DMS53 treated with DMSO at 0.1 percent for 48 hours (cell line): ENCODE measurements at regions not wholly inside any gene's neighbourhood (a gene's known extent, or its start where the extent isn't known, plus 50 kb on each side); places are given as distances from the start of the nearest gene placed in this dataset.

Experiments used
- DNase-seq: peaks from one replicate; lab custom pipeline; 2025; ENCODE audit not compliant: unreplicated experiment; lab: John Stamatoyannopoulos, UW

DNA sequence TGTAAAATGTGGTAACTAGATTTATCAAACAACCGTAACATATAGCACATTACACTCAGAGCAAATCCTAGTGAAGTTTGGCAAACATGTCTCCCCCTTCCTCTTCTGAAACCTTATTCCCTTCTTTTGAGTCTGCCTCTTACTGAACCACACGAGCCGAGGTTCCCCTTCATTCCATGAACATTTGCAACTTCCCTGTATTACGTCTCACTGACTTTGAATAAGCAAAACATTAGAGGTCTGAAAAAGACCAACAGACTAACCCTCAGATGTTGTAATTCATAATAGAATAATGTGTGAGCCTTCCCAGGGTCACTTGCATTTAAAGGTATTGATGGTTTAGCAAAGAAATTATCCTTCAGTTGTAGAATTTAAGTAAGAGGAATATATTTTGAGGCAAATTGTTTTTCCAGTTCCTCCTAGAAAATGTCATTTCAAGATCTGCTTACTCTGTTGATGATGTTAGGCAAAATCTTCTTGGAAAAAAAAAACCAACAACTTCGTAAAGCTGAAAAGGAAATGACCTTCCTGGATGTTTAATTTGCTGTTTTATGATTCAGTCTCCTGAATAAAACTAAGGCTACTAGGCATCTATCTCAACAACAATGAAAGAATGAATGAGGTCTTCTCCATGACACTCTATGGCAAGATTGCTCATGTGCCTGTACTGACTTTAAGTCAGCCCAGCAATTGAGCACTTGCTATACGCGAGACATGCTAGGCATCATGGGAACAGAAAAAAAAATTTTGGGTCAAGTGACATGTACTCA is 296.9 kb upstream of the NECTIN3 start:
- no peak for DNase-seq

DNA sequence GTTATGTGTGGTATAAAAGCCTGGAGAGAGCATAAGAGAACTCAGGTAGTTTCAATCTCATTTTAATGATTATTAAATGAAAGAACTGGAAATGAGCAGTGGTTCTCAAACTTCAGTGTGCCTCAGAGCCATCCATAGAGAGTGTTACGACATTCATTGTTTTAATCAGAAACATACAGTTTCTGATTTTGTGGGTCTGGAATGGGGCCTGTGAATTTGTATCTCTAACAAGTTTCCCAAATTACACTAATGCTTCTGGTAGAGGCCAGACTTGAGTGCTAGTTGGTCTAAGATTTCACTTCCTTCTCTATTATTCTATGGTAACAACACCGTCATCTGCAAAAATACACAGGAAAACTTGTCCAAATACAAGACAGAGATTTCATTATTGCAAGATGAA is 292.0 kb upstream of the NECTIN3 start:
- DNase-seq: no peak

DNA sequence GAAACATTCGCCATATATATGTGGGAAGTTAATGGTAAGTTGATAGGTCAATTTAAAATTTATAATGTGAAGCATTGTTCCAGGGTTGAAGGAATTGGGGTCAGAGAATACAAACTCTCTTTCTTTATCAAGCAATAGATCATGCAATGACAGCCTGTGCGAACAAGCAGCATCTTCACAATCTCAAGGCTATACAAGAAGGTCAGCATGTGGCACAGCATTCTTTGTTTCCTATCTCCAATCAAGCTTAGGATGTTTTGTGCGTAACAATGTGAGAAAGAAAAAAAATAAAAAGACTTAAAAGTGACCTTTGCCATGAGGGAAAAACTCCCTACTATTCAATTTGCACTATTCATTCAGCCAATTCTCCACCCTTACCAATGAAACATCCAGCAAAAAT is 288.1 kb upstream of the NECTIN3 start:
- DNase-seq: no peak

DNA sequence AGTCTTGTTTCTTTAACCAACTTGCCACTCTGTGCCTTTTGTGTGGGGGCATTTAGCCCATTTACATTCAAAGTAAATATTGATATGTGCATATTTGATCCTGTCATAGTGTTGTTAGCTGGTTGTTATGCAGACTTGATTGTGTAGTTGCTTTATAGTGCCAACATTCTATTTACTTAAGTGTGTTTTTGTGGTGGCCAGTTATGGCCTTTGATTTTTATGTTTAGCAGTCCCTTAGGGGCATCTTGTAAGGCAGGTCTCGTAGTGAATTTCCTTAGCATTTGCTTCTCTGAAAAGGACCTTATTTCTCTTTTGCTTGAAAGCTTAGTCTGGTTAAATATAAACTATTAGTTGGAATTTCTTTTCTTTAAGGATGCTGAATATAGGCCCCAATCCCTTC is 282.8 kb upstream of the NECTIN3 start:
- no peak for DNase-seq

DNA sequence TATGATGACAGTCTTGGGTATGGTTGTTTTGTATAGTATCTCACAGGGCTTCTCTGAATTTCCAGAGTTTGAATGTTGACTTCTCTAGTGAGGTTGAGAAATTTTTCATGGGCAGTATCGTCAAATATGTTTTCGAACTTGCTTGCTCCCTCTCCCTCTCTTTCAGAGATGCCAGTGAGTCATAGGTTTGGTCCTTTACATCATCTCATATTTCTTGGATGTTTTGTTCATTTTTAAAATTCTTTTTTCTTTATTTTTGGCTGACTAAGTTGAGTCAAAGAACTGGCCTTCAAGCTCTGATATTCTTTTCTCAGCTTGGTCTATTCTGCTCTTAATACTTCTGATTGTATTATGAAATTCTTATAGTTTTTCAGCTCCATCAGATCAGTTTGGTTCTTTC is 282.3 kb upstream of the NECTIN3 start:
- no peak for DNase-seq

DNA sequence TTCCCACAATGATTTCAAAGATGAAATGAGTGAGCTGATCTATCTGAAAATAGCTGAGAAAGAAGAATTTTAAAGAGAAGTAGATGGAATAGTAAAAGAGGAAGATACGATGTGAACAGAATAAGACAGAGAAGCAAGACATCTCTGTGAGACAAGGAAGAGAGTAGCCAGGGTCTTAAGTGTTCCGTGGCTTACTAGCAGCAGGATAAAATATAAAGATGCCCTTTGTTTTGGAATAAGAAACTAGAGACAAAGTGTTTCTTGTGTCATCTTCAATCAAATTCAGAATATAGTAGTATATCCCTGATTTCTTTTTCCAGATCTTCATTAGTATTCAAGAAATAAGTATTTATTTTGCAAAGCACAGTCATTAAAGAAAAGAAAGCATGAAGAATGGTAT is 281.0 kb upstream of the NECTIN3 start:
- no peak for DNase-seq

DNA sequence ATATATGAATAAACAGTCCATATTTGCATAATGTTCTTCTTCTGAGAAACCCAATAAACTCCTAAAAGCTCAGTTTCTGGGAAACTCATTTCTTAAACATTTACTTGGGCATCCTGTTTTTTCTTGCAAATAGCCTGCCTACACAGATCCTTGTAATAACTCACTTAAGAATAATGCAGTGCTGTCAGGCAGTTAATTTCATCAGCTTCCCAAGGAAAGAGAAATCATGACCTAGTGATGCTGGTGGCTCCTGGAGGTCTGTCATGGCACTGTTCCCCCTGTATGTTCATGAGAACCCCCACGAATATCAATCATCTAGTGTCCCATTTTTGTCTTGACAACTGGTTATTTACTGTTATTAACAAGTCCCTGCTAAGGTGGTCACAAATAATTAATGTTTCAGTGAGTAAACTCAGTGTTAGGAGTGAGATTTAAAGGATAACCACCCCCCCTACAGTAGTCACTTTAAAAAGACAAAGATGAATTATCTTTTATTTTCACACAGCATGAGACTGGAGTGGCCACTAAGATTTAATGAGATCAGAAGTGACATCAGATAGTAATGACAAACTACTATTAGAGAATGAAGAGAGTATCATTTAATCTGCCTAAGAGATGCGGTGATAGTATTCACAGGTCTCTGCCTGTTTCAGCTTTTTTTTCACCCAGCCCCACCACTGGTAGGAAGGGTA is 279.5 kb upstream of the NECTIN3 start:
- no peak for DNase-seq

DNA sequence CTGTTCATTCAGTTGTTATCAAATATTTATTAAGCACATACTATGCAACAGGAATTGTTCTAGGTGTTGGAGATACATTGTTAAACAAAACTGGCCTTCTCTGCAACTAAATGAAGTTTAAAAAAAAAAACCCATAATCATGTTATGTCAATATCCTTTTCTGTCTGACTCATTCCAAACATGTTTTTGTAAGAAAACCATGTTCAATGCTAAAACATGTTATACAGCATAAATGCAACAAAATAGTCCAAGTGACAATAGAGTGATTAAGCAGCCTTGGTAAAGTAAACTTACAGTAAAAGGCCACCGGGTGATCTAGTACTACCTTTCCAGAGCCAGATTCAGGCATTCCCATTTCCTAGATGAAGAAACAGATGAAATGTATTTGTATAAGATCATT is 278.0 kb upstream of the NECTIN3 start:
- DNase-seq: no peak

DNA sequence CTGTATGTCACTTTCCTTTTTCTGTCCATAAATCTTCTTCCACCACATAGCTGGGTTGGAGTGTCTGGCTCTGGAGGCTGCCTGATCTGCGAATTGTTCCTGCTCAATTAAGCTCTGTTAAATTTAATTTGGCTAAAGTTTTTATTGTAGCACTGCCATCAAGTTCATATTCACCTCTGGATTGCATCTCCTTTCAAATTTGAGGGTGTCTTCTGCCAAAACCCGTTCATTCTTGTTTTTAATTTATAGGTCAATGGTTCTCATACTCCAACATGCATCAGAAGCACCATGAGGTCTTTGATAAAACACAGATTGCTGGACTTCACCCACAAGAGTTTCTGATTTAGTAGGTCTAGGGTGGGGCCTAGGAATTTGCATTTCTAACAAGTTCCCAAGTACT is 276.5 kb upstream of the NECTIN3 start:
- DNase-seq: no peak

DNA sequence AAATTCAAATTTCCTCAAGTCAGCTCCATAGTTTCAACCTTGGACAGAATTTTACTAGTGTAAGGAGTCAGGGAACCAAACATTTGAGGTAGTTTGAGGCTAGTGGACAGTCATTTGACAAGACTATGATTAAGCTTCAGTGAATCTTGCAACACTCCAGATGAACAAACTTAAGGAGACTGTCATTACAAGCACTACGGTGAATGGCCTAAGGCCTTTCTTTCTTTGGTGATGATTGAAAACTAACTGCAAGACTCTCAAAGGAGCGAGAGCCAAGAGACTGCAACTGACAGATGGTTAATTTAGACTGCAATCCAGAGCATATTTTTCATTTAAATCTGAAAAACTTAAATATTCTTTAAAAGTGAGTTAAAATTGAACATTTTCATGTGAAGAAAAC is 272.3 kb upstream of the NECTIN3 start:
- no peak for DNase-seq

DNA sequence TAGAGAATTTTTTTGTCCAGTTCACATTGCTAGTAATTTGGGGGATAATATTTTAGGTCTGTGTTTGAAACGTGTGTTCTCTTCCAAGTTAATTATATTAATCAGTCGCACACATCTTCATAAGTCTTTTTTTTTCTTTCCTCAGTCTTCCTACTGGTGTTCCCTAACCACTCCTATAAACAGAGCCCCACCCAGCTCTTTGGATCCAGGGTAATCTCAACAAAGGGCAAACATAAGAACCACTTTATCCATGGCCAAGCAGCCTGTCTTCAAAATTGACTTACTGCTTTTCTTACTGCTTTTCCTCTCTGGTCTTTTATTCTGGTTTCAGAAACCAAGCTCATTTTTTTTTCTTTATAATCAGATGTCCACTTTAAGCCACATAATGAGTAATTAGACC is 266.8 kb upstream of the NECTIN3 start:
- no peak for DNase-seq

DNA sequence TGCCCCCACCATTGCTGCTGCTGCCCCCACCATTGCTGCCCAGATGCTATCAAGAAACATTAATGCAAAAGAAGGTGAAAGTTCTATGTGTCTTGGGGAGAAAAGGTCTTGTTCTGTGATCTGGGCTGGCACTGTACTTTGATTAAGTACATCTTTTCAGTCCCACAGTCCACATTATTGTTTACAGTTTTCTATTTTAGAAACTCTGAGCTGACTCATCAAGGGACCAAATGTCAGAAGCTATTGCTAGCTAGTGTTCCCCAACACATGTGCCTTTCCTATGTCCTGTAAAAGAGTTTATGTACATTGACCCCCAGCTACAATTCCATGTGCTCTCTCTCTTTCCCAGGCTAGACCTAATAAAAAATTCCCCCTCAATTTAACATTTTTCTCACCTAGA is 264.7 kb upstream of the NECTIN3 start:
- DNase-seq: no peak

DNA sequence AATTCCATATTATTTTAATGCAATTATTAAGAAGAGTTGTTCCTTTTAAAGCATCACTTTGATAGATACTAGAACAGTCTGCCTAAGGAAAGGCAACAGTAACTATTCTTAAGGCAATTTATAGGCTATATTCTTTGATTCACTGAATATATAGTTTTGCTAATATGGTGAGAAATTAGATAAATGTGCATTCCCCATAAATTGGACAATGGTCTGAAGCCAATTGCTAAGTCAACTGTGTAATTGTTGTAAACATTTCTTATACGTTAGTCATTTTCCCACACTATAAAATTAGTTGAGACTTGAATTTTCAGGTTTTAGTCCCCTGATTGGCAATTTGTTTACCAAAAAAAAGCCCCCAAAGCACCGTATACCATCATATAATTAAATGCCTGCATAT is 263.0 kb upstream of the NECTIN3 start:
- no peak for DNase-seq

DNA sequence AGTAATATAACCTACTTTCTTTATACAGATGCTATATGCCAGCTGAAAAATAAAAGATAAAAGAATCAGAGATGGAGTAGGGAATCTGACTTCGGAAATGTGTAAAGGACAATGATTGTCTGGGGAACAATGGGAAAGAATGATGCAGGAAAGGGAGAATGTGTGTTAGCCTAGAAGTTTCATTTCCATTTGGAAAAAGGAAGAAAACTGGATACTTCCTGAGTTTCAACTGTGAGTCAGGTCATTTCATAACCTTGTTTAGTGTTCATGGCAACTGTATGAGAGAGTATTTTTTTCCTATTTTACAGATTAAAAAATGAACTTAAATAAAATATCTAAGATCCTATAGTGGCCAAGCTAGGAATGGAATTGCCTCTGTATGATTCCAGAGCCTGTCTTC is 261.3 kb upstream of the NECTIN3 start:
- no peak for DNase-seq

DNA sequence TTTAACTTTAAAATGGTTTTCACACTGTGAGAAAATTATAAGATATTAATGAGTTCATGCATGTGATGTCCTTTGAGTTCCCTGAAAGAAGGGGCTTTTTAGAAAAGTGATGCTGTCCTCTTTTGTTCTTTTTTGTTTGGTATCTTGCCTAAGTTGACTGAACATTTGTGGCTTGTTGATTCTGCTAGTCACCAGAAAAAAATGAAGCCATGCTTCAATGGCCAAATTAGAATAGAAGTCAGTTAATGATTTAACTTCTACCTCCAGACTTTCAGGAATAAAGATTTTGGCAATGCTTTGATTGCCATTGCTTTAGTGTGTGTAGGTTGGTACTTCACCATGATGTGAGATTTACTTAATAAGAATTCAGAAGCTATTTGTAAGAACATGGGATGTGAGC is 260.6 kb upstream of the NECTIN3 start:
- no peak for DNase-seq

DNA sequence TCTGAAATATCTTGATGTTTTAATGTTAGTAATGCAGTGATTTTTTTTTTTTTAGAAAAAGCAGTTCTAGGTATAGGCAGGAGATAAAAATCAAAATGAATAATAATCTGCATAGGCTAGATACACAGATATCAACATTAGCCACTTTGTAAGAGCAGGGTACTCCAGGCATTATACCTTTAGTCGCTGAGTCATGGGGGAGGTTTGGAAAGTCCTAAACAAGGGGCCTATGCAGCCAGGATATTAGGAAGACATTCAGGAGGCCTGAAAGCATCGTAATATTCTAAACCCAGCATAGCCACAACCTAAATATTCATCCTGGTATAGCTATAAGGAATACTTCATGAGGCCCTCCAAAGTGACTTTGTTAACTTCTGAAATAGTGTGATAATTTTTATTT is 258.1 kb upstream of the NECTIN3 start:
- no peak for DNase-seq

DNA sequence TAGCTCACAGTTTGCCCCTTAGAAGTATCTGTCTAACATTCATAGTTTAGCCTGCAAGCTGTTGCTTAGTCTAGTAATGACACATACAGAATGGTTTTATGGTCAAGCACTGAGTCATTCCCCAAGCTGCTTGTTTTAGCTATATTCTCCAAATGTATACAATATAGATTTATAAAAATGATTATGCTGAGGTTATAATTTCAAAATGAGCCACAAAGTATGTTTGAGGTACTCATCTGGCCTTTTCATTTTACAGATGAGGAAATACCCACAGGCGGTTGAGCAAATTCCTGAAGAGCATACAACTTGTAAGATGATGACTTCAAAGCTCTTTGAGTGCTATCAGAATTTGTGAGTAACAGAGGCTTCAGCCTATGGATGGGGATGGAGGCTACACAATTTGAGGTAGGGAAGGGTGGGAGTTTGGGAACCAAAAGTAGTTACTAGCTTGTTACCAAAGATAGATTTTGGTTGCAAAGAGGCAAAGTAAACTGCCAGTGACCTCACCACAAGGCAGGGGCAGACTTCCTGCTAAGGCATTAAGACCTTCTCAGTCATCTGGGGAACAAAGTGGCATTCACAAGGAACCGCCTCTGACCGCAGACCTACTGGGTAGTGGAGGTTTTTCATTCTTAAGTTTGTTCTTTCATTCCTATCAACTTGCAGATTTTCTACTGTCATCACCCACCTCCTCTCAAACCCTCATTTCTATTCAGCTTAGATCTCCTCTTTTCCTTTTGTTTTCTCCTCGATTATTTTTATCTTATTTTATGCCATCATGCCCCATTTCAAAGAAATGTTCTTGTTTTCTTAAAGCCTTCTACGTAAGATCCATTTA is 257.2 kb upstream of the NECTIN3 start:
- DNase-seq: no peak

DNA sequence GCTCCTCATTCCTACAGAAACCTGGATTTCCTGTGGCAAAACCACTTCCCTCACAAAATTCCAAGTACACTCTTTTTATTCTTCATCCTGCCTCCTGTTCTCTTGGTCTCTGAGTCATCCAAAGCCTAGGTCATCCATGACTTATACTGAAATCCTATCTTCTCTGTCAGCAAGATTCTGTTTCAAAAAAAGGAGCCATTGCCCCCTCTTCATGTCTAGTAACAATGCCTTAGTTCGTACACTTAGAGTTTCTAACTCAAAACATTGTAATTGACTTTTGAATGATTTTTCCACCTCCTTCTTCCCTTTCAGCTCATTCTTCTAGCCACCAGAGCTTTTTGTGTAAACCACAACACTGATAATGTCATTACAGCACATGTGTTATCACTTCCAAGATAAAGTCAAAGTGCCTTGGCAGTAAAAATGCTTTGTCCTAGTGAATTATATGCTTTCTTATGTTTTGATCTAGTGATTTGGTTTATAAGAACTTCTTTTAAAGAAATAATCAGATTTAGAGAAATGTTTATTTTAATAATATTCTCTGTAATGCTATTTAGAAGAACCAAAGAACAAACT is 256.5 kb upstream of the NECTIN3 start:
- no peak for DNase-seq

DNA sequence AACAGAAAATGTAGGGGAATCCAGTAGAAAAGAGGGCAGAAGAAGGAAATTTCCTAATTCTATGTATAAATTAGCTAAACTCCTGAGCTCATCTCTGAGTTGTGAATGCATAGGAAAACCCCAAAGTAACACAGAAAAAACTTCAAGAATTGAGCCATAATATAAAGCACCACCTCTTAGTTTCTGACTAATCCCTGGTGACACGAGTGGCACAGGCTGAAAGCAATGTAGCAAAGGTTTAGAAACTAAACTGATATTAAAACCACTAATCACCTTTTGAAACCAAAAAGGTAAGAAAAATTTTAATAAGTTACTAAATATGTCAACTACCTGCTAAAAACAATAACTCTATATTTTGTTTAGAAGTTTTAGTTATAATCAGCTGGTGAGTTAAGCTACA is 255.6 kb upstream of the NECTIN3 start:
- no peak for DNase-seq

DNA sequence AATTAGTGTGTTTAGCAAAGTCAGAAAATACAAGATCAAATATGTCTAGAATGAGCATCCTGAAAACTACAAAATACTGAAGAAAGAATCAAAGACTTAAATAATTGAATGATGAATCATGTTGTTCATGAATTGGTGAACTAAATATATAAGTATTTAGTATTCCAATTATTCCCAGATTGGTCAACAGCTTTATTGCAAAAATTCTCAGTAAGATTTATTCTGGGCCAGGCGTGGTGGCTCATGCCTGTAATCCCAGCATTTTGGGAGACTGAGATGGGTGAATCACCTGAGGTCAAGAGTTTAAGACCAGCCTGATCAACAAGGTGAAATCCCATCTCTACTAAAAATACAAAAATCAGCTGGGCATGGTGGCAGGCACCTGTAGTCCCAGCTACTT is 250.0 kb upstream of the NECTIN3 start:
- DNase-seq: no peak

DNA sequence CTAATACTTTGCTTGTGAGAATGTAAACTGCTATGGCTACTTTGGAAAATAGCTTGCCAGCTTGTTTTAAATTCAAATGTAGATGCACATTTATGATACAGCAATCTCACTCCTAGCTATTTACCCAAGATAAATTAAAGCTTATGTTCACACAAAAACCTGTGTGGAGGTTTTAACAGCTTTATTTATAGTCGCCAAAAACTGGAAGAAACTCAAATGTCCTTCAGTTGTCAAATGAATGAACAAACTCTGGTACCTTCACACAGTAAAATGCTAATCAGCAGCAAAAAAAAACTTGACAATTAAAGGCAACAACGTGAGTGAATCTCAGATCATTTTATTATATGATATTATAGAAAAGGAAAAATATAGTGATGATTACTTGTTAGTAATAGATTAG is 248.6 kb upstream of the NECTIN3 start:
- no peak for DNase-seq

DNA sequence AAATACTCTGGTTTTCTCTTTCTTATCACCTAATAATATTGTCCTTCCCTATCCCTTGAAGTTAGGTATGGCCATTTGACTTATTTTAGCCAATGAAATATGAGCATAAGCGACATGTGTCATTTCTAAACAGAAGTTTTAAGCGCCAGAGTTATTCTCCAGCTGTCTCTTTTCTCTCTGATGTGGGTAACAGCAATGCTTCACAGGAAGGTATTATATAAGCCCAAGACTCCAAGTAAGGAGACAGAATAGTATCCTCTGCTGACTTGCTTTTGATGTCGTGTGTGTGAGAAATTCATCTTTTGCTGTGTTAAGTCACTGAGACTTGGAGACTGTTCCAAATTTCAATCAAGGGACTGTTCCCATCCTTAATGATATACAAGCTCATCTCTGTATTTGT is 224.6 kb upstream of the NECTIN3 start:
- DNase-seq: no peak
